HK-2 (cell line): ENCODE measurements at regions not wholly inside any gene's neighbourhood (a gene's known extent, or its start where the extent isn't known, plus 50 kb on each side); places are given as distances from the start of the nearest gene placed in this dataset.
"Not testable (repeated sequence)": the region's sequence is repeated elsewhere in the genome, so short reads cannot be mapped to it uniquely, and the experiment has no call there.

ENCODE experiments used
- DNase-seq: peaks from one replicate; pipeline ENCODE4 v3.0.0-alpha.2; 2018; ENCODE audit not compliant: unreplicated experiment

- no peak for DNase-seq
Measured at GRCh38 chr21:17738176-17738953, 80.8 kb downstream of the C21orf91 start.

GRCh38 chr21:17736072-17736471, 83.1 kb downstream of the C21orf91 start:
- DNase-seq = no peak

- no peak for DNase-seq
Measured at GRCh38 chr21:17733209-17733608, 85.9 kb downstream of the C21orf91 start.

GRCh38 chr21:17732306-17732705, 86.8 kb downstream of the C21orf91 start:
- no peak for DNase-seq

- no peak for DNase-seq
Measured at GRCh38 chr21:17731554-17731953, 87.6 kb downstream of the C21orf91 start.

GRCh38 chr21:17730782-17731181, 88.4 kb downstream of the C21orf91 start:
- no peak for DNase-seq

- DNase-seq = no peak
Measured at GRCh38 chr21:17729455-17729854, 89.7 kb downstream of the C21orf91 start.

GRCh38 chr21:17727361-17727760, 91.8 kb downstream of the C21orf91 start:
- no peak for DNase-seq

GRCh38 chr21:17726047-17726829, 92.9 kb downstream of the C21orf91 start:
- DNase-seq = no peak

- no peak for DNase-seq
Measured at GRCh38 chr21:17725339-17725738, 93.8 kb downstream of the C21orf91 start.

- DNase-seq = no peak
Measured at GRCh38 chr21:17712887-17713286, 100.2 kb upstream of the BTG3 start.

GRCh38 chr21:17711896-17712295, 99.2 kb upstream of the BTG3 start:
- no peak for DNase-seq

- DNase-seq = no peak
Measured at GRCh38 chr21:17709266-17709611, 96.5 kb upstream of the BTG3 start.

GRCh38 chr21:17708522-17709265, 96.0 kb upstream of the BTG3 start:
- DNase-seq = no peak

GRCh38 chr21:17699524-17700189, 87.0 kb upstream of the BTG3 start:
- DNase-seq = peak; percentile 16

GRCh38 chr21:17697473-17697872, 84.8 kb upstream of the BTG3 start:
- DNase-seq = no peak

GRCh38 chr21:17694416-17694815, 81.7 kb upstream of the BTG3 start:
- DNase-seq = not testable (repeated sequence)

GRCh38 chr21:17693801-17694200, 81.1 kb upstream of the BTG3 start:
- no peak for DNase-seq

- no peak for DNase-seq
Measured at GRCh38 chr21:17690078-17690494, 77.4 kb upstream of the BTG3 start.

GRCh38 chr21:17688912-17689874, 76.5 kb upstream of the BTG3 start:
- DNase-seq = peak; percentile 15

GRCh38 chr21:17682924-17683323, 70.2 kb upstream of the BTG3 start:
- no peak for DNase-seq
